NCI-H2081 (cell line): ENCODE measurements at regions not wholly inside any gene's neighbourhood (a gene's known extent, or its start where the extent isn't known, plus 50 kb on each side); places are given as distances from the start of the nearest gene placed in this dataset.
"Not testable (repeated sequence)": the region's sequence is repeated elsewhere in the genome, so short reads cannot be mapped to it uniquely, and the experiment has no call there.

Experiments
- DNase-seq, 2 experiments: peaks; one replicate each; lab custom pipeline; 2025; lab: John Stamatoyannopoulos, UW

DNA sequence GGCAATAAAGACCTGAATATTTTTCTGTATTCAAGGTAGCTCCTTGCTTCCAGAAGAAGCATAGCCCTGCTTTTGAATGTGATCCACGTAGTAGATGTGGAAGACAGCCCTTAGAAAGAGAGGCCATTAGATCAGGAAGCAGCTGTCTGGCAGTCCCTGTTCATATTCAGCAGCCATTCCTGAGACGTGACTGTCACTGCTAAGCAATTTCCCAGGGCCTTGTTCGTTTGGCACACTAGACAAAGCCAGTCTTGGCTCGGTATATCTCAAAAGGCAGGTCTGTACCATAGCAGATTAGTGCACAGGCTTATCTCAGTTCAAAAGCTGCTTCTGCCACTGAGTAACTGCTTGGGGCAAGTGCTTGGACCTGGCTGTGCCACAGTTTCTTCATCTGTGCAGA, 287.8 kb upstream of the MCTP2 start:
- no peak for DNase-seq

DNA sequence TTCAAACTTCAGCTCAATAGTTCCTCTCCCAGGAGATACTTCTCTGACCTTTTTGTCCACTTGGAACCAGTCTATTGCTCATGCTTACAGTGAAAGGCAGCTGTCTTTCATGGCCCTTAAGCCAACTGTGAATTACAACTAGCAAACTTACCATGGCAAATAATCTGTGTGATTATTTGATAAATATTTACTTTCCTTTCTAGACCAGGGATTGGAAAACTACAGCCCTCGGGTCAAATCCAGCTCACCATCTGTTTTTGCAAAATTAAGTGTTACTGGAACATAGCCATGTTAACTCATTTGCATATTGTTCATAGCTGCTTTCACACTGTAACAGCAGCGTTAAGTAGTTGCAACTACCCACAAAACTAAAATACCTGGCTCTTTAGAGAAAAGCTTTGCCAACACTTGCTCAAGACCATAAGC, 289.1 kb upstream of the MCTP2 start:
- peak; percentile 10 to 58 for DNase-seq

DNA sequence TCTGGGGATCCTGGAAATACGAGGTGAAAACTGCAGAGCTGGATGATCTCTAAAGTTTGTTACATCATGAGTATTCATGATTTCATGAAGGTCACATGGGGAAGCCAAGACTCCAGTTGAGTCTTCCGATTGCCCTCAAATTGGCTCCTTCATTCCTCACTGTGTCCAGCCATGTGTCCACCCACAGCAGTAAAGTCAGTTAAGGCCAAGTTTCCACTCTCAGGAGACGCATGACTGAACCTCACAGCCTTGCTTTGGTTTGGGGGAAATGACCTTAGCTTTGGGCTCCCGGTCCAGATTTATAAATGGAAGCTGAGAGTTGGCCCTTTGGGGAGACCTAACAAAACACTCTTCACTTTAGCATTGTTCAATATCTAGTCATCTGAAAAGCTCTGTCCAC, 289.7 kb upstream of the MCTP2 start:
- no peak for DNase-seq

DNA sequence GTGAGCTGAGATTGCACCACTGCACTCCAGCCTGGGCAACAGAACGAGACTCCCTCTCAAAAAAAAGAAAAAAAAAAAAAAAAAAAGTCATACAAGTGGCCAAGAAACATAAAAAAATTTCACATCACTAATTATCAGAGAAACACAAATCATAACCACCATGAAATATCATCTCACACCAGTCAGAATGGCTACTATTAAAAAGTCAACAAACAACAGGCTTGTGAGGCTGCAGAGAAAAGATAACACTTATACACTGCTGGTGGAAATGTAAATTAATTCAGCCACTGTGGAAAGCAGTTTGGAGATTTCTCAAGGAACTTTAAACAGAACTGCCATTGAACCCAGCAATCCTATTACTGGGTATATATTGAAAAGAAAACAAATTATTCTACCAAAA, 291.1 kb upstream of the MCTP2 start:
- no peak for DNase-seq

DNA sequence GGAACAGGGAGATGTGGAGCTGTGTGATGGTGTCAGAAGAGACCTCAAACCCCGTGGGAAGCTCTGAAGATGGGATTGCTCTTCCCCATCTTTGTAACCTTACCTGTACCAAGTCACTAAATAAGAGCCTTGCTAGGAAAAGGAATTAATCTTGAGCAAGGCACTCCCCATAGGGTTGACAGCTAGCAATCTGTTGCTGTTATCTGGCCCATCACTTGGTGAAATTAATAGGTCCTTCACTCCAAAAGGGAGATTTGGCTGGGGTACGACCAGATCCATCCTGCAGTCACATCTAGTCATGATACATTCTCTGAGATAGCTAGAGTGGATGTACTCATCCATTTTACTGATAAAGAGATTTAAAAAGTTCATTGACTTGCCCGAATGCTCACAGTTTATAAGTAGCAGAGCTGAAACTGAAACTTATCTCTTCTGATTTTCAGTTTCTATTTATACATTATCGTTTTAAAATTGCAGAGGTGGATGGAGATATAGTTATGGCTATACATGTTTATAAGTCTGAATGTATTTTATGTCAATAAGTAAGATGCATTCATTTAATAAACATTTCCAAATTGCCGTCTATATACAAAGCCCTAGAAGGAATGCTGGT, 299.1 kb upstream of the MCTP2 start:
- no peak for DNase-seq

DNA sequence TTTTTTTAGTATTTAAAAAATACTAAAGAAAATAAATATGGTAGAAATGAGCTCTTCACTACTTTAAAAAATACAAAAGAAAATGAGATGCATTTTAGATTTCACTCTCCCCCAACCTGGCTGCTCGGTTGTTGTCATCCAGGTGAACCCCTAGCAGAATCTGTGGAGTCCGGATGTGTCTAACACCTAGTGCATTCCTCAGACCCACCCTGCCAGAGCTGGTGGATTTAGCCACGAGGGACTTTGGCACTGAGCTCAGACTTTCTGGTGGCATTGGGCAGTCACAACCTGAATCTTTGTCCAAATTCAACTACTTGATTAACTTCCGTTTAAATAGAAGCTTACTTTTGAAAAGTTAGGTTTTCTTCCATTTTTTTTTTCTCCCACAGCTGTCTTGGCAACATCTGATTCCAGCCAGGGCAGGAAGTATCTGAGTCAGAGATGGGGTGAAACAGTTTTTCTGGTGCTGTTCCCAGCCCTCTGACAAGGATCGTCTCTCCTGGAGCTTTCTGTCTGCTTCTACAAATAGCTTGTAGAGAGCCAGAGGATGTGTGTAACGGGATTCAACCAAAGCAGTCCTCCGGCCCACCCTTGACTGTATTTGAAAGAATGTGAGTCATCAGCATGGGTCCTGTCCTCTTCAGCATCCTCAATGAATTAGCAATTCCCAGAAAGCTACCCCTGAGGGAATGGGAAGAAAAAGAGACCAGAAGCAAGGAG, 301.8 kb upstream of the MCTP2 start:
- no peak for DNase-seq

DNA sequence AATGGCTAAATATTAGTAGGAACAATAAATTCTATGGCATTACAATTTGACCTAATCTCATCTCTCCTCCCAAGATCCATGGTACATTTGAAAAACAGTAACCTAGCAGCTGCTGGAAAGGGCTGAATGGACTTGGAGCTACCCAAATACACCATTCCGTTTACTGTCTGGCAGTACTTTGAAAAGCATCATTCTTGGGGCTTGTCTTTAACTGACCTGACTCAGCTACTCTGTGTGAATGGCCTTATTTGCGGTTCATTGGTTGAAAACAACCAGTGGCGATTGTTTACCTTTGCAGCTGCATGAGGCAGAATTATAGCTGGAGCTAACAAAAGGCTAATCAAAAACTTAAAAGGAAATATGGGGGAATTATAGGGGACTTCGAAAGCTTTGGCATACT, 311.2 kb upstream of the MCTP2 start:
- DNase-seq = no peak

DNA sequence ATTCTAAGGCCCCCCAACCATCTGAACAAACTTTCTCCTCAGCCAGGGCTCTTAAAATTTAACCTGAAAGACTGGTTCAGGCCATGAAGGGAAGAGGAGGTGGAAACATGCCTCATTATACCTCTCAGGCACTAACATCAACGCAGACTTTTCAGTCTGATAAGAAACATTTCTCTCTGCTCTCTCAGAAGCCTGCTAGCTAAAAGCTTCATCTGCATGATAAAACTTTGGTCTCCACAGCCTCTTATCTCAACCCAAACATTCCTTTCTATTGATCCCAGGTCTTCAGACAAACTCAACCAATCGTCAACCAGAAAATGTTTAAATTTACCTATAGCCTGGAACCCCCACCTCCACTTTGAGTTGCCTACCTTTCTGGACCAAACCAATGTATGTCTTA, 312.6 kb upstream of the MCTP2 start:
- DNase-seq = not testable (repeated sequence)

DNA sequence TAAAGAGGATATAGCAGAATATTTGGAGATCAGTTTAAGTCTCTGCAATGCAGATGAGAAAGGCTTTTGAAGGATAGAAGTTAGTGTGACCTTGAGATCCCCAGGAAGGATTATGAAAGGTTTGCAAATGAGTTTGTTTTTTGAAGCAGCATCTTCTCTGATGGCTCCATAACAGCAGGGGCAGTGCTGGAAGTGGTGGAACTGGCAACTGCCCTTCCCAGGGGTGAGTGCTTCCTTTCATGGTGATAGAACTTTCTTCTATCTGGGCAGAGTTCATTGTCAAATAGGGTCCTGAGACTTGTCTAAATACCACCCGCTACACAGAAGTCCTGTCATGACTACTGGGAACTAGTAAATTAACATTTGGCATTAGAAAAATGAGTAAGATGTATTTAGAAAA, 314.2 kb upstream of the MCTP2 start:
- no peak for DNase-seq

DNA sequence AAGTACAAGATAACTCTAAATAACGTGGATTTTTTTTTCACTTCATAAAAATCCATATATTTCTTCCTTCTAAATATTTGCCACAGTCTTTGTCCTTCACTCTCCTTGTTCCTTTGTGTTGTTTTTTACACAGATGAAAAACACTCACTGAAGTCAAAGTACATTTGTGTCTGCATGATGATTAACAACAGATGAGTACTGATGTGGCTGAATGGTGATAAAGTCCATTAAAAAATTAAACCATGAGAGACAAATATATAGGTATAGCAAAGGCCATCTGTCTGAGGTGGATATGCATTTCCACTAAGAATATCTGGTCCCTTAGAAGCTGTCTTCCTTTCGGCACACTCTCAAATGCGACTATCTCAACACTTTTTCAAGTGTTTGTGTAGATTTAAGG, 317.5 kb upstream of the MCTP2 start:
- DNase-seq = no peak

DNA sequence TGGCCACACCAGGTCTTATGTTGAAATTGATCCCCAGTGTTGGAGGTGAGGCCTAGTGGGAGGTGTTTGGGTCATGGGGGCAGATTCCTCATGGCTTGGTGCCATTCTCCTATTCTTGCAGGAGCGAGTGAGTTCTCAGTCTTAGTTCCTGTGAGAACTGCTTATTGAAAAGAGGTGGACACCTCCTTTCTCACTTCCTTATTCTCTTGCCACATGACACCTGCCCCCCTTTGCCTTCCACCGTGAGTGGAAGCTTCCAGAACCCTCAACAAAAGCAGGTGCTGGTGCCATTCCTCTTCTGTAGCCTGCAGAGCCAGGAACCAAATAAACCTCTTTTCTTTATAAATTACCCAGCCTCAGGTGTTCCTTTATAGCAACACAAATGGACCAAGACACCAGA, 318.1 kb upstream of the MCTP2 start:
- DNase-seq = no peak

DNA sequence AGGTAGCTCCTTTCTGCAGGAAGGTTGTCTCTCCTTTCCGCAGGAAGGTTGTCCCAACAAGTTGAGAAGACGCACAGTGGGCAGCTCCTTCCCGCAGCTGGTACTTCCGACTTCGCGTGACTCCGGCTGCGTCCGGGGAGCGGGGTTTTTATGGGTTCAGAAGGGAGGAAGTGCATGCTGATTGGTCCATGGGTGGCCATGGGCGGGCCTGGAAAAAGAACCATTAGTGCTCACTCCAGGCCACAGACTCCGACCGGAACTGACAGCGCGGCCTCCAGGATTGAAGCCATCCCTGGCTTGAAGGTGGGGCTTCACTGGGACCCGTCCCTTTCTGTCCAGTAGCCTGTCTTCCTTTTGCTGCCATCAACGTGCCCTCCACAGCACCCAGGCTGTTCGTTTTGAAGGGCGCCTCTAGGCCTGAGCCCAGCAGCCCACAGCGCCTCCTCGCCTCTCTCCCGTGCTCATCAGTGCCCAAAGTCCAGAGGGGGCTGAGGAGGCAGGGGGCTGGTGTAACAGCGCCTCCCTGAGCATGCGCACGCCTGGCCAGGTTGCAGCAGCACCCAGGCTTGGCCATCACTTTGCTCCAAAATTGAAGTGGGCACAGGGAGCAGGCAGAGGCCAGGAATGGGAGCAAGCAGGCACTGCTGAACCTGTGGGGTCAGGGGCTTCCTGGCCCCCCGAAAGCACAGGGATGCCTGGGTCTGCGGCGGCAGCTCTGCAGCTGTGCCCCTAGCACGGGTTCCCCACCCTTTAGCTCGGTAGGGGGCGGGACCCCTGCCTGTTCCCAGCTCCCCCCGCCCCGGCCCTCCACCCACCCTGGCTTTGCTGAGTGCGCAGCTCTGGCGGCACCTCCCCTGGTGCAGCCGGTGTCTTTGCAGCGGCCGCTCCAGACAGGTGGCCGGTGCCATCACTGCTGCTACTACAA, 330.6 kb upstream of the MCTP2 start:
- DNase-seq = no peak

DNA sequence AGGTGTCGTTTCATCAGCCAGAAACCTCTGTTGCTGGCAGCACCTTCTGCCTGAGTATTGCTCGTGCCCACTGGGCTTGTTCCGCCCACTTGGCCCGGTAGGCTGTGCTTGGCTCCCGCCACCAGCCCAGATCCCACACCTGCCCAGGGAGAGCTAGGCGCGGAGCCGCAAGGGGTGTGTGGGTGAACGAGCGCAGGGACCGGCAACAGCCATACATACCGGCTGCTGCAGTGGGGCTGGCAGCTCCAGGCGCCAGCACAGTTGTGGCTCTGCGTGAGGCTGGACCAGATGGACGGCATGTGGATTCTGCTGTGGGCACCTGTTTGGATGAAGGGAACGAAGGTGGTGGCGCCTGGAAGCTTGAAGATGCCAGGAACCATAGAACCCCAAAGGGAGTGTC, 331.5 kb upstream of the MCTP2 start:
- DNase-seq = no peak

DNA sequence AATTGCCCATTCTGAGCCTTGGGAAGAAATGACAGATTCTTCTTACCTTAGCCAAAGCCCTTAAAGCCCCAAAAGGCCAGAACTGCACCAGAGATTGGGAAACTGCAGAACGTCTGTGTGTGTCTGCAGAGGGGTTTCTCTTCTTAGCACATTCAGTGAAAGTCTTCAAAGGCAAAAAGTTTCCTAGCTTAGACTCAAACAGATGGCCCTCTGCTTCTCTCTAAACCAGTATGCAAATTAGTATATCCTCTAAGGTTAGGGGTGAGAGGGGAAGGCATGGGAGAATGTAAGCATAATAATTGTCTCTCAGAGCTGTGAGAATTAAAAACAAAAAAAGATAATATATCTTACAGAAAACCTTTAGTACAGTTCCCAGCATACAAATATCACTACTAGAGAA, 334.0 kb upstream of the MCTP2 start:
- no peak for DNase-seq

DNA sequence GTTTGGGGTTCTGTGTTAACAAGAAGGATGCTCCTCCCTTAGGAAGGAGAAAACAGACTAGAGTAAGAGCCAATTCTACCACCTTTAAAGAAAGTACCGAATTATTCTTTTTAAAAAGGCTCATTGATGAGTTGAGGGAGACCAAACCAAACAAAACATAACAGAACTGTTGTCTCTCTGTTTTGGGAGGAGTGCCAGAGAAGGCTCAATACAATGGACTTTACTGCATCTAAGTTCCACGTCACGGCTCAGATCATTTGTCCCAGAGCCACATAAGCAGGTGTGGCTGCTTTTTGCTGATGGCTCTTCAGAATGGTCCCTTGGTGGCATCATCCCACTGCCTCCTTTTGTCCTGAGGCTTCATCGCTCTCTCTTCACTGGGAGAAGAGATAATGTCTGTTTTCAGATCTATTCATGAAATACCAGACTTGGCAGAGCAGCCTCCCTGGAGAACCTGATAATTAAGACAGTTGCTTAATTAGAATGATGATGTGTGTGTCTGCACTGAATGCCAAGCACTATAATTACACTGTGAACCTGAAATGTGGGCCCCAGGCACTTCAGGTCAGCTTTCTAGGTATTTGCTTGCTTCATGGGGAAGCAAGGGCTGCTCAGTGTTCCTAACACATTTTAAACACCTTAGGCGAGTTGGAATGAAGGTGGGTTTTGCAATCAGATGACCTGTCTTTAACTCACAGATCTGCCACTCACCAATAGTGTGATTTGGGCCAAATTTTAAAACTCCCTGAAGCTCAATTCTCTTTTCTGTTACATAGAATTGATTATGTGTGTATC, 335.2 kb upstream of the MCTP2 start:
- DNase-seq = peak; percentile 79 to 89

DNA sequence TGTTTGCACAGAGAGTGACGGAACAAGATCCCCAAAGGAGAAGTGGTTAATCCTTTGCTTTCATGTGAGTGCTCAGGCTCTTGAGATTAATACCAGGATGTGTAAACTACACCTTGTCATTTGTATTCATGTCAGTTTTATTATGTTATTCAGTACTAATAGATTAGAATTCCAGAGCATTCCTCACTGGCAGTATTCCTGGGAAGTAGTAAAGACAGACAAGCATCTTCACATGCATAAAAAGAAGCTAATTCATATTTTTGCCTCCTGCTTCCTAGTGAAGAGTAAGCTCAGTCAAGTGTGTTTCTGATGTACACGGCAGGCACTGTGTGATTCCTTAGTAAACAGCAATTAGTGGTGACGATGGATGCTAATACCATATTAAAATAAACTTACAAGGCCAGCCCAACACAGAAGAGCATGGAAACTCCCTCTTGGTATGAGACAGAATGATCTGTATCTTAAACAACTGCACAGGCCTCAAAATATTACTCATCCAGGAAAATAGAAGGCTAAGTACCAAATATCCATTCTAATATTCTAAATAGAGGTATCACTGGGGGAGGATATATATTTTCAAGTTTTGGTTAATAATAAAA, 336.8 kb upstream of the MCTP2 start:
- no peak for DNase-seq

DNA sequence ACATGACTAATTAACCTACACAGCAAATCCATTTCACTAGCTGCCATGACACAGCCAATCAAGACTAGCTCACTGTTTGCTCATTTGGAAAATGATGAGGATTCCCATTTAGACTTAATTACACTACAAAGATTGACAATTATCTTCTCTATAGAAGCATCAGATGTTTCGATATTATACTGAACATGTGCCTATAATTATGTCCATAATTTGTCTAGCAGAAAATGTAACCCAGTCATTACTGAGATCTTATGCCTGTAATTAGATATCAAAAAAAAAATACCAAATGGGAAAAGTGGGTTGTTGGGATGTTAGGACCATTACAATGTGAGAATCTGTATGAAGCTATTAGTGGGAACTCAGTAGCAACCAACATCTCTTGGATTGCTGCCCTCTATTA, 344.2 kb upstream of the MCTP2 start:
- DNase-seq = peak in 1 of 2 experiments; percentile 31

DNA sequence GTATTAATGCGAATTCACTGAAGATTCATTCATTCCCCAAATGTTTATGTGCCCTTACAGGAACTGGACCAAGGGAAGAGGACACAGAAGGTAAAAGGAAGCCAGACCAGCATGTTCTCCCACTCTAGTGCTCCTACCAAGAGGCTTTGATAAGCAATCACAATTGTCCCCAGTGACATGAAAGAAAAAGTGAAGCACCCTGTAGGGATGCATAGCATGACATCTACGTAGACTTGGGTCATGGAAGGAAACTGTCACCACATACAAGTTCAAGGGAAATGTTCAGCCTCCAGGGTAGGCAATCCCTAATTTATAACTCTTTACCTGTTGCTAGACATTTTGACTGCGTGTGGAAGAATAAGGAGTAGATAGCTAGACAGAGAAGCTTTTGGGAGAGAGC, 348.6 kb upstream of the MCTP2 start:
- no peak for DNase-seq

DNA sequence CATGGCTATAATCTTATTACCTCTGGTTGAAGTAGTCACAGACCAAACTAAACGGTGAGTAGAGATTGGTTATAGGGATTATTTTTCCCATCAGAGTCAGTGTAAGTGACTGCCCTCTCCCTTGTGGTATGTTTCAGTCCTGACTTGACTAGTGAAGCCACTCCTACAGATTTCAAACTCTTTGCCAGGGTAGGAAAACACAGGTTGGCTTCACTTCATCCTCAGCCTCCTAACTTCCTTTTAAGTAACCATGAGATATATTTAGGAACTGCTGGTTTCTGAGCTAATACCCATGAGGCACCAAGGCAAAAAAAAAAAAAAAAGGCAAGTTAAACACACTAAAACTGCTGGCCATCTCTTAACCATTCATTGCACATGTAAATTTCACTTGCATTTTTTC, 349.2 kb upstream of the MCTP2 start:
- no peak for DNase-seq

DNA sequence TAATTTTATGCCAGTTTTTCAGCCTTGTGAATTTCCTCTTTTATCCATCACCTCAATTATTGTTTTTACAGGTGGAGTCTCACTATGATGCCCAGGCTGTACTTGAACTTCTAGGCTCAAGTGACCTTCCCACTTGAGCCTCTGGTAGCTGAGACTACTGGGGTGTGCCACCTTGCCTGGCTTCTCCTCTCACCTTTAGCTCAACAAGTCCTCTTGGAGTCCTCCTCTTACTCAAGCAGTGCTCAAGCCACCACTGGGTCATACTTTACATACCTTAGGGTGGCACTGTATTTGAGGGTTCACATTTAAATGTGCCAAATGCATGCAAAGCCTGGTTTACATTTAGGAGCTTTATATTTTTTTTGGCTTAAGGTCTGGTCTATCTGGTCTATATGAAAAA, 350.1 kb upstream of the MCTP2 start:
- DNase-seq = no peak

DNA sequence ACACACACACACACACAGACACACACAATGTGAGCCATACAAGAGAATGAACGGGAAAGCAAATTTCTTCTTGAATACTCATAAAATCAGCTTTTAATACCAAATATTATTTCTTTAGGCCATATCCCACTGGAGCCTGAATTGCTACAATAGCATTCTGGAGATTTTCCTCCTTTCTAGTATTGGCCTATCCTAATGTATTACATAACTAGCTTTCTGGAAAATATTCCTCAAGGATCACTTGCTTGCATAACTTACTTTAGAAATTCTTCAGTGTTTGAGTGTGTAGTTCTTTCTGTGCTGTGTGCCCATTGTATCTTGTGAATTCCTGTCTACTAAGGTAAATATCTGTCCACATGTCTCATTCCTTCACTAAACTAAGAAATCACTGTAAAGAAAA, 351.0 kb upstream of the MCTP2 start:
- DNase-seq = no peak

DNA sequence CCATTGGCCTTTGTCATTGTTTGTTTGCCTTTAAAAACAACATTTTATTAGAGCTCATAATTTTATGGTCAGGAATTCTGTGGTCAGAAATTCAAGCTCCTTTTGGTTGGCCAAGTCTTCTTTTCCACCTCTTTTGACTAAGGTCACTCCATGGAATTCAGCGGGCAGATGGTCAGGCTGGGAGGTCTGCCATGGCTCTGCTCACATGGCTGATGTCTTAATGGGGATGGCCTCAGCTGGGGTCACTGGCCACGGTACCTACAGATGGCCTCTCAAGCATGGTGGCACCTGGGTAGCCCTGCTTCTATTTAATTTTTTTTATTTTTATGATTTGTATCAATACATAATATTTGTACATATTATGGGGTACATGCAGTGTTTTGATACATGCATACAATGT, 360.8 kb upstream of the MCTP2 start:
- DNase-seq = no peak
